ENCODE measurements at regions not wholly inside any gene's neighbourhood (a gene's known extent, or its start where the extent isn't known, plus 50 kb on each side); places are given as distances from the start of the nearest gene placed in this dataset.

- no peak for DNase-seq (ENCODE audit: low read depth in 2 of 2)
Measured at GRCh38 chr12:107400686-107401447, 284.7 kb upstream of the PWP1 start.

- DNase-seq (ENCODE audit: low read depth in 2 of 2): peak; percentile 47 to 56
Measured at GRCh38 chr12:107402041-107403022, 283.3 kb upstream of the PWP1 start.

GRCh38 chr12:107404981-107405380, 280.6 kb upstream of the PWP1 start:
- peak in 1 of 2 donors; percentile 15 for DNase-seq (ENCODE audit: low read depth in 2 of 2)

GRCh38 chr12:107405436-107405835, 280.2 kb upstream of the PWP1 start:
- no peak for DNase-seq (ENCODE audit: low read depth in 2 of 2)

DNA sequence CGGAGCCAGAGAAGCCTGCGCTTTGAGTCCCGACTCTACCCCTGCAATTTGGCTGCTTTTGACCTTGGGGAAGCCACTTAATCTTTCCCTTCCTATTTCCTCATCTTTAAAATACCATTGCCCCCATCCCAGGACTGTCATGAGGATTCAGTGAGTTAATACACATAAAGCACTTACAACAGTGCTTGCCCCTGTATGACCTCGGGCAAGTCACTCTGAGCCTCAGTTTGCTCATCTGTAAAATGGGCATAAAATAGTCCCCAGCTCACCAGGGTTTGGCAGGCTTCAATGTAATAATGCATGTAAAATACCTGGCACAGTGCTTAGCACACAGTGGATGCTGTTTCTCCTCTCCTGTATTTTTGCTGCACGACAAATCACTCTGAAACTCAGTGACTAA, 278.7 kb upstream of the PWP1 start:
- no peak for DNase-seq (ENCODE audit: low read depth in 2 of 2)

- DNase-seq (ENCODE audit: low read depth in 2 of 2): no peak
Measured at GRCh38 chr12:107411792-107412535, 273.6 kb upstream of the PWP1 start.

DNA sequence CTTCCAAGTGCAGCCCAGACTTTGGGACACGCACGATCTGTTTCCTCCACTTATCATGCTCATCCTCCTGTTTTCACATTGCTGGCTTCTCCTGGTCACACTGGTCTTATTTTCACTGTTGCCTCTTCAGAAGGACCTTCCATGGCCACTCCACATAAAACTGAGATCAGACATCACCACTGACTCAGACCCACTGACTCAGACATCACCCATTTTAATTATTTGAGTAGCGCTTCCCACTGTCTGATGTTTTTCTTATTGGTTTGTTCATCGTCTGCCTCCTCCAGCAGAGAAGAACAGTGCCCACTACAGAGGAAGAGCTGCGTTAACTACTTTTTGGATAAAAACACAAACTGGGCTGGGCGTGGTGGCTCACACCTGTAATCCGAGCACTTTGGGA, 270.5 kb upstream of the PWP1 start:
- DNase-seq (ENCODE audit: low read depth in 2 of 2): no peak

GRCh38 chr12:107415834-107416233, 269.8 kb upstream of the PWP1 start:
- DNase-seq (ENCODE audit: low read depth in 2 of 2): no peak

DNA sequence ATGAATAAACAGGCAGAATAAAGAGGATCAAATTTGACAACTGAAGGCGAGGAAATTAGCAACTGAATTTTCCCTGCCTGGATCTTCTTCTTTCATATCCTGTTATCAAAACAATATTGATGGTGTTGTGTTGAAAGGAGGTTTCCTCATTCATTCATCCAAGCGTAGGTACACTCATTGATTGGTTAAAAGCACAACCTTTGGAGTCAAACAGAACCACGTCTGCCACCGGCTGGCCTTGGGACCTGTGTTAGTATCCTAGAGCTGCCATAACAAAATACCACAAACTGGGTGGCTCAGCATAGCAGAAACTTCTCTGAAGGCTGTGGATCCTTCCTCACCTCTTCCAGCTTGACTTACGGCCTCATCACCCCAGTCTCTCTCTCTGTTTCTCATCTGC, 268.6 kb upstream of the PWP1 start:
- DNase-seq (ENCODE audit: low read depth in 2 of 2): no peak

DNA sequence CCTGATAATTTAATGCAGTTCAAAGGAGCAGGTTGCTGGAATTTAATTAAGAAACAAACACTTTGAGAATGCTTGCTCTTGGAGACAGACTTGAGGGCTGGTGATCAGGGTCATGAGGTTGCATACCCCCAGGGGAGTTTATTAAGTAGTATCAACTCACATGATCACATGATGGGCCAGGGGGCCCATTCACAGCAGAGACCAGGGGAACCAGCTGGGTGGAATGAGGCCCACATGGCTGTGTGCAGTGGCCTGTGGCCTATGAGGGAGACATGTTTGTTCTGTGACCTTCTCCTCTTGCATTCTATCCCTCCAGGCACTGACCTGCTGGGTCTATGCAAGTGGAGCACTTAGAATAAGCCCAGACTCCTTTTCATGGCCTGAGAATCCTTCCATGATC, 266.6 kb upstream of the PWP1 start:
- no peak for DNase-seq (ENCODE audit: low read depth in 2 of 2)

- DNase-seq (ENCODE audit: low read depth in 2 of 2): no peak
Measured at GRCh38 chr12:107423531-107423930, 262.1 kb upstream of the PWP1 start.

DNA sequence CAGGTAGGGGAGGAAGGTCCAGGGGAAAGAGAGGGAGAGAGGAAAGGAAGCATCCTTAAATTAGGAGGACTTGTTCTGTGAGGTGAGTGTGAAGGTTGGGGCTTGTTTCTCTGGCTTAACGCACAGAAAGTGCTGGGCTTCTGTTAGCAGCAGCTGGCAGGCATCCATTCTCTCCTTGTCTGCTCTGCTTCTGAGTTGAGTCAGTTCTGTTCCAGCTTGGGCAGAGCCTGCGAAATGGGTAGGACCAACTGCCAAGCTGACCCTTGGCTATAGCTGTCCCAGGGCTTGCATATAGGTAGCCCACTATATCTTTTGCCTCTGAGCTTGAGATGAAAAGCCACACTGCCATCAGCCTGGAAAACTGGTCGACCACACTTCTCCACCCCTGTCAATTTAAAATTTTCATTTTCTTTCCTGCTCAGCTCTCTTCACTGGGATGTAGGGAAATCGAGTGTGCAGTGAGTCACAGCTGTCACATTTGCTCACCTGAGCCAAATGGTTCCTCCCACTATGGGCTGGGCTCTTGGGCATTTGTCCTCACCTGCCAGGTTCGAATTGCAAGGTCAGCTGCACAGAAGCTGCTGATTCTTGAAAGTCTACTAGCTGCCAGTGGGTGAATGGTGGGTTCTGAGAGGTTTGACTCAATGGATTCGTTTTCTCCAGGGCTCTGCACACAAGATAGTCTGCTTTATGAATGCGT, 256.4 kb upstream of the PWP1 start:
- no peak for DNase-seq (ENCODE audit: low read depth in 2 of 2)

- no peak for DNase-seq (ENCODE audit: low read depth in 2 of 2)
Measured at GRCh38 chr12:107431942-107432341, 253.7 kb upstream of the PWP1 start.

- no peak for DNase-seq (ENCODE audit: low read depth in 2 of 2)
Measured at GRCh38 chr12:107435072-107435471, 250.5 kb upstream of the PWP1 start.

- DNase-seq (ENCODE audit: low read depth in 2 of 2): no peak
Measured at GRCh38 chr12:107435520-107435919, 250.1 kb upstream of the PWP1 start.

DNA sequence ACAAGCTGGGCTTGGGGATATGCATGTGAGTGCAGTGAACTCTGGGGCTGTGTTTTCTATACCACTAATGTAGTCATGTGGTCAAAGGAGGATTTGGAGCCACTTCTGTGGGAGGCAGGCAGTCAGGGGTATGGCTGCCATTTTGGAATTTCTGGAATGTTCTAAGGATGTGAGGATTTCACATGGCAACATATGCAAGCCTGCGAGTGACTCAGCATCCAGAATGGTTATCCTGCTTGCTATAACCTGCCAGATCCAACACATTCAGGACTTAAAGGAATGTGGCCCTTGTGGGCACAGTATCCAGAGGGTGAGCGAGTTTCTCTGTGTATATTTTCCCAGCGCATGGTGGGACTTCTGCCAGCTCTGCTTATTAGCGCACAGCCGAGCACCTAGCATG, 249.2 kb upstream of the PWP1 start:
- no peak for DNase-seq (ENCODE audit: low read depth in 2 of 2)

- no peak for DNase-seq (ENCODE audit: low read depth in 2 of 2)
Measured at GRCh38 chr12:107436836-107437235, 248.8 kb upstream of the PWP1 start.

- DNase-seq (ENCODE audit: low read depth in 2 of 2): no peak
Measured at GRCh38 chr12:107437954-107438353, 247.6 kb upstream of the PWP1 start.

DNA sequence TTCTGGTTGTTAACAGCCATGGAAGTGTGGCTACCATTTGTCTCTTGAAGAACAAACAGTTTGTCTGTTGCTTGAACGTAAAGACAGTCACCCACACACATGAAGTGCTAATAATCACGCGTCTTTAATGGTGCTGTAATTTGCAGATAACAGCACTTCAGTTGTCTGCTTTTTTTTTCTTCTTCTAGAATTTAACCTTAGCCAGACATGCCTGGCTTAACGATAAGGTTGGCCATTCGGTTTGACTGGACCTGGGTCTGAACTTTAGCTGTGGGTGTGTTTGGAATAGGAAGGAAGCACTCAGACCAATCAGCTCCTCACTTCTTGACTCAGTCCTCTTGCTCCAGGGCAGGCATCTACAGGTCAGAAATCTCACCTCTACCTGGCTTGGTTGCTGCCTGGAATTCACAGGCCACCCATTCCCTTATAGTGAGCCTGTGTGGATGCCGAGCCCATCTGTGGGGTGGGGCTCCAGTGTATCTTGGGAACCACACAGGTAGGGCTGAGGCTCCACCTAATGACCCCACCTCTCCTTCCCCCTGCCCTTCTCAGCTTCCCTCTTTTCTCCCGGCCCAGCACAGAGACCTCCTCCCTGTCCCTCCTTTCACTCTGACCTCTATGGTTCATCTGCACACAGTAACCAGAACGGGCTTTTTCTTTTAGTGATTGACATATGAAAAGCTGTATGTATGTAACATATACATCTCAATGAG, 246.4 kb upstream of the PWP1 start:
- DNase-seq (ENCODE audit: low read depth in 2 of 2): no peak

GRCh38 chr12:107440606-107441005, 245.0 kb upstream of the PWP1 start:
- no peak for DNase-seq (ENCODE audit: low read depth in 2 of 2)
